ENCODE measurements at regions not wholly inside any gene's neighbourhood (a gene's known extent, or its start where the extent isn't known, plus 50 kb on each side); places are given as distances from the start of the nearest gene placed in this dataset.

GRCh38 chr7:131778601-131779000, 222.2 kb upstream of the PODXL start:
- TF ChIP-seq CTCF (IDR thresholded peaks at IDR 0.05; ENCODE audit: borderline replicate concordance, extremely low read depth, low read length, poor library complexity, severe bottlenecking), result no peak
- no peak for TF ChIP-seq EZH2 (IDR thresholded peaks at IDR 0.05; ENCODE audit: borderline replicate concordance, low read depth, low read length, severe bottlenecking)
